ENCODE measurements at regions not wholly inside any gene's neighbourhood (a gene's known extent, or its start where the extent isn't known, plus 50 kb on each side); places are given as distances from the start of the nearest gene placed in this dataset.
"Not testable (repeated sequence)": the region's sequence is repeated elsewhere in the genome, so short reads cannot be mapped to it uniquely, and the experiment has no call there.

DNA sequence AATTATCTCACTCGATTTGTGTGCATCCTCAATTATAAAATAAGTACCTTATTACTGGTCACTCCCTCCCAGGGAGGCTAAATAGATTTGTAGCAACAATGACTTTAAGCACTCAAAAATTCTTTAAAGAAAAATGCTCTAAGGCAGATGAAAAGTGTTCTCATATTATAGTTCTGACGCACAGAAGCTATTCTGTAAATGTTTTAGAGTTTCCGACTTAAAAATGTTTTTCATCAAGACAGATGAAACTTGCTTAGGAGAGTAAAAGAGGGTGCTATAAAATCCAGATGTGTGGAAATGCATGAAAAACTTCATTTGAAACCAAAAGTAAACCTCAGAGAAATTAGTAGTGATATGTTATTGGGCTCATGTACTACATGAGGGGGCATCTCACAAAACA, 398.4 kb upstream of the KCNMB2 start:
- Histone ChIP-seq H3K27ac (ENCODE audit: low read depth, low read length) (no peak overlapping the region), H3F3A (ENCODE audit: control insufficient read depth, insufficient read depth) (no peaks in the 10 kb centered on the region), H3K4me1 (ENCODE audit: control insufficient read depth, low read length) (no peaks in the 10 kb centered on the region), H3K4me3 (ENCODE audit: low read length) (no peak overlapping the region), H3K9me2 (replicated peaks; ENCODE audit: control insufficient read depth, low read length) (no peaks in the 10 kb centered on the region), H3K4me2 (ENCODE audit: low read length) (no peak overlapping the region), H3K36me3 (ENCODE audit: control insufficient read depth, low read length) (no peaks in the 10 kb centered on the region), H3K79me2 (ENCODE audit: control insufficient read depth, low read length) (no peaks in the 10 kb centered on the region), H3K9me3 (ENCODE audit: control insufficient read depth, insufficient read depth, low read length) (peaks cover 5% of the 10 kb centered on the region; the same call in 1 of the 2 replicates), H3K27me3 (ENCODE audit: control insufficient read depth, low read length) (no peaks in the 10 kb centered on the region), H4K20me1 (ENCODE audit: control insufficient read depth, insufficient read depth, low read depth, low read length) (no peaks in the 10 kb centered on the region)
- TF ChIP-seq, protein P1, sequence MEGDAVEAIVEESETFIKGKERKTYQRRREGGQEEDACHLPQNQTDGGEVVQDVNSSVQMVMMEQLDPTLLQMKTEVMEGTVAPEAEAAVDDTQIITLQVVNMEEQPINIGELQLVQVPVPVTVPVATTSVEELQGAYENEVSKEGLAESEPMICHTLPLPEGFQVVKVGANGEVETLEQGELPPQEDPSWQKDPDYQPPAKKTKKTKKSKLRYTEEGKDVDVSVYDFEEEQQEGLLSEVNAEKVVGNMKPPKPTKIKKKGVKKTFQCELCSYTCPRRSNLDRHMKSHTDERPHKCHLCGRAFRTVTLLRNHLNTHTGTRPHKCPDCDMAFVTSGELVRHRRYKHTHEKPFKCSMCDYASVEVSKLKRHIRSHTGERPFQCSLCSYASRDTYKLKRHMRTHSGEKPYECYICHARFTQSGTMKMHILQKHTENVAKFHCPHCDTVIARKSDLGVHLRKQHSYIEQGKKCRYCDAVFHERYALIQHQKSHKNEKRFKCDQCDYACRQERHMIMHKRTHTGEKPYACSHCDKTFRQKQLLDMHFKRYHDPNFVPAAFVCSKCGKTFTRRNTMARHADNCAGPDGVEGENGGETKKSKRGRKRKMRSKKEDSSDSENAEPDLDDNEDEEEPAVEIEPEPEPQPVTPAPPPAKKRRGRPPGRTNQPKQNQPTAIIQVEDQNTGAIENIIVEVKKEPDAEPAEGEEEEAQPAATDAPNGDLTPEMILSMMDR (IDR thresholded peaks at IDR 0.05; ENCODE audit: low read depth, low read length, poor library complexity, severe bottlenecking): no peak
- no peak for TF ChIP-seq EZH2phosphoT487 (IDR thresholded peaks at IDR 0.05; ENCODE audit: borderline replicate concordance, low read length)

DNA sequence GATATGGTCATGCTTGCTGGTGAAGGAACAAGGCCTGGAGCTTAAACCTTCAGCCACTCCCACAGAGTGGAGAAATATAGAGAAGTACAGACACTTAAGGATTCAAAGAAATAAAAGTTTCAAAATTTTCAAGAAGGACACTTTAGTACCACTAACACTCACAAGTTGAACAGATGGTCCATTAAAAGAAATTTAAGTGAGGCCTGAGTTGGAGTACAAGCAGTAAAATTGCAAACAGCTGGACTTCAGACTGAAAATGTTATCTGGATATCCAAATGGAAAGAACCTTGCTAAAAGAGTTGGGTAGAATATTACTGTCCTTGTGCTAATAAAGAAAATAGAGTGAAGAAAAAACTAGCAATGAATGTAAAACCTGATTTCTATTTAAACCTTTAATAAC, 397.1 kb upstream of the KCNMB2 start:
- H3K4me1 ChIP-seq (ENCODE audit: control insufficient read depth, low read length): no peaks in the 10 kb centered on the region
- no peak for TF ChIP-seq EZH2phosphoT487 (IDR thresholded peaks at IDR 0.05; ENCODE audit: borderline replicate concordance, low read length)
- TF ChIP-seq, protein P1 (IDR thresholded peaks at IDR 0.05; ENCODE audit: low read depth, low read length, poor library complexity, severe bottlenecking): no peak
- H3K4me3 ChIP-seq (ENCODE audit: low read length): no peak overlapping the region
- peaks cover 5% of the 10 kb centered on the region; the same call in 1 of the 2 replicates for H3K9me3 ChIP-seq (ENCODE audit: control insufficient read depth, insufficient read depth, low read length)
- no peaks in the 10 kb centered on the region for H3K27me3 ChIP-seq (ENCODE audit: control insufficient read depth, low read length)
- H3K36me3 ChIP-seq (ENCODE audit: control insufficient read depth, low read length): no peaks in the 10 kb centered on the region
- H4K20me1 ChIP-seq (ENCODE audit: control insufficient read depth, insufficient read depth, low read depth, low read length): no peaks in the 10 kb centered on the region
- no peak overlapping the region for H3K27ac ChIP-seq (ENCODE audit: low read depth, low read length)
- H3K9me2 ChIP-seq (replicated peaks; ENCODE audit: control insufficient read depth, low read length): no peaks in the 10 kb centered on the region
- H3K79me2 ChIP-seq (ENCODE audit: control insufficient read depth, low read length): no peaks in the 10 kb centered on the region
- H3F3A ChIP-seq (ENCODE audit: control insufficient read depth, insufficient read depth): no peaks in the 10 kb centered on the region
- no peak overlapping the region for H3K4me2 ChIP-seq (ENCODE audit: low read length)

DNA sequence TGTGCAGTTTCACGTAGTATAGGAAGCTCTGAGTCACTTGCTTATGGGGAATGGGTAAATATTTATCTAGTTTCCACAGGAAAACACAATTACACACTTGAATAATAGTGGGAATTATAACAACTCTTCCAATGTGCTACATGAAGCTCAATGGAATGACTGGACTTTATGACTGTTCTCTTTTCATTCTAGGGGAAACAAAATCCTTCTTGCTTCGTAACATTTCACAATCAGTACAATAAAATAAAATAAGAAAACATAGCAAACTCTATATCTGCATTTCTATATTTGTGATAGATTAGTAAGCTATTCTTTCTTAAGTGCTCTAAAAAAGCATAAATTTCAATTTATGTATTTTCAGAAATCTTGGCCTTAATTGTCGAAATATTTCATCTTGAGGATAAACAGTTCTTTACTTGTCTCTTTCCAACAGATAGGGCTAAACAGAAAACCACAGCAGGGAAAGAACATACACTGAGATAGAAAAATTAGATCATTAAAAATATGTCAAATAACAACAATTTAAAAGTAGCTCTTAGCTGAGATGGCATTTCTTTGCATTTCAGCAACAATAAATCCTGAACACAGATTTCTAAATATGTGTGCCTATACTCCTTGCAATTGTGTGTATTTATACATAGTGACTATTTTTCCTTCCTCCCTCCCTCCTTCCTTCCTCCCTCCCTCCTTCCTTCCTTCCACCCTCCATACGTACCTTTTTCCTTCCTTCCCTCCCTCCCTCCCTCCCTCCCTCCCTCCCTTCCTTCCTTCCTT, 395.5 kb upstream of the KCNMB2 start:
- Histone ChIP-seq H3K9me2 (replicated peaks; ENCODE audit: control insufficient read depth, low read length) (no peaks in the 10 kb centered on the region), H3K4me1 (ENCODE audit: control insufficient read depth, low read length) (no peaks in the 10 kb centered on the region), H3K36me3 (ENCODE audit: control insufficient read depth, low read length) (no peaks in the 10 kb centered on the region), H3K4me2 (ENCODE audit: low read length) (no peak overlapping the region), H3F3A (ENCODE audit: control insufficient read depth, insufficient read depth) (no peaks in the 10 kb centered on the region), H4K20me1 (ENCODE audit: control insufficient read depth, insufficient read depth, low read depth, low read length) (no peaks in the 10 kb centered on the region), H3K79me2 (ENCODE audit: control insufficient read depth, low read length) (no peaks in the 10 kb centered on the region), H3K9me3 (ENCODE audit: control insufficient read depth, insufficient read depth, low read length) (peaks cover 5% of the 10 kb centered on the region; the same call in 1 of the 2 replicates), H3K4me3 (ENCODE audit: low read length) (no peak overlapping the region), H3K27me3 (ENCODE audit: control insufficient read depth, low read length) (no peaks in the 10 kb centered on the region), H3K27ac (ENCODE audit: low read depth, low read length) (no peak overlapping the region)
- TF ChIP-seq, protein P1 (IDR thresholded peaks at IDR 0.05; ENCODE audit: low read depth, low read length, poor library complexity, severe bottlenecking): no peak
- no peak for TF ChIP-seq EZH2phosphoT487 (IDR thresholded peaks at IDR 0.05; ENCODE audit: borderline replicate concordance, low read length)

DNA sequence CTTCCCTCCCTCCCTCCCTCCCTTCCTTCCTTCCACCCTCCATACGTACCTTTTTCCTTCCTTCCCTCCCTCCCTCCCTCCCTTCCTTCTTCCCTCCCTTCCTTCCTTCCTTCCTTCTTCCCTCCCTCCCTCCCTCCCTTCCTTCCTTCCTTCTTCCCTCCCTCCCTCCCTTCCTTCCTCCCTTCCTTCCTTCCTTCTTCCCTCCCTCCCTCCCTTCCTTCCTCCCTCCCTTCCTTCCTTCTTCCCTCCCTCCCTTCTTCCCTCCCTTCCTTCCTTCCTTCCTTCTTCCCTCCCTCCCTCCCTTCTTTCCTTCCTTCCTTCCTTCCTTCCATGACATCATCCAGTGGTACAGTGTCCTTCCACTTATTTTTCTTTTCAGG, 394.9 kb upstream of the KCNMB2 start:
- not testable (repeated sequence) for H3K9me2 ChIP-seq (replicated peaks; ENCODE audit: control insufficient read depth, low read length); H4K20me1 ChIP-seq (ENCODE audit: control insufficient read depth, insufficient read depth, low read depth, low read length); H3K4me3 ChIP-seq (ENCODE audit: low read length); H3K27me3 ChIP-seq (ENCODE audit: control insufficient read depth, low read length); H3K36me3 ChIP-seq (ENCODE audit: control insufficient read depth, low read length); H3K9me3 ChIP-seq (ENCODE audit: control insufficient read depth, insufficient read depth, low read length); H3K27ac ChIP-seq (ENCODE audit: low read depth, low read length); H3K4me2 ChIP-seq (ENCODE audit: low read length); H3F3A ChIP-seq (ENCODE audit: control insufficient read depth, insufficient read depth); H3K79me2 ChIP-seq (ENCODE audit: control insufficient read depth, low read length); H3K4me1 ChIP-seq (ENCODE audit: control insufficient read depth, low read length)
